Uterus (tissue), 2 donors: ENCODE measurements at regions not wholly inside any gene's neighbourhood (a gene's known extent, or its start where the extent isn't known, plus 50 kb on each side); places are given as distances from the start of the nearest gene placed in this dataset.

Experiments used
- CTCF ChIP-seq, 4 experiments: fragments of 200-600 bp in 2 of 4; fragments of 450-650 bp in 2 of 4; sonication (generic) in 2 of 4; IDR thresholded peaks; one replicate each; pipeline ENCODE4 v1.5.1; 2016 to 2019; ENCODE audit warnings: antibody characterized with exemption in 4 of 4, mild to moderate bottlenecking in 2 of 4, moderate library complexity in 1 of 4
- POLR2A ChIP-seq, 2 donors: fragments of 450-650 bp; IDR thresholded peaks; one replicate each; pipeline ENCODE4 v1.6.1; 2016; ENCODE audit warnings: antibody characterized with exemption in 2 of 2, mild to moderate bottlenecking in 1 of 2, moderate library complexity in 1 of 2

GRCh38 chr9:14406463-14406862 lies 92.5 kb upstream of the NFIB start:
- TF ChIP-seq CTCF (IDR thresholded peaks at IDR 0.05) (no peak), POLR2A (IDR thresholded peaks at IDR 0.05) (no peak)
